HuH-7 (cell line): ENCODE measurements at regions not wholly inside any gene's neighbourhood (a gene's known extent, or its start where the extent isn't known, plus 50 kb on each side); places are given as distances from the start of the nearest gene placed in this dataset.
A peak's percentile ranks its signal among the peaks of the same experiment; 100 is the strongest.
"Not testable (repeated sequence)": the region's sequence is repeated elsewhere in the genome, so short reads cannot be mapped to it uniquely, and the experiment has no call there.

Experiments
- DNase-seq: peaks from one replicate; pipeline ENCODE4 v3.0.0; 2011; ENCODE audit warnings: low spot score

GRCh38 chr1:163472651-163473248 lies 151.0 kb downstream of the NUF2 start:
- DNase-seq, result no peak

GRCh38 chr1:163477276-163477830 lies 155.6 kb downstream of the NUF2 start:
- DNase-seq, result no peak

GRCh38 chr1:163498391-163499330 lies 176.9 kb downstream of the NUF2 start:
- not testable (repeated sequence) for DNase-seq

- DNase-seq, result no peak
Measured at GRCh38 chr1:163504331-163504978, 182.7 kb downstream of the NUF2 start.

- no peak for DNase-seq
Measured at GRCh38 chr1:163509114-163509513, 187.4 kb downstream of the NUF2 start.

GRCh38 chr1:163512349-163512989 lies 190.7 kb downstream of the NUF2 start:
- no peak for DNase-seq

- no peak for DNase-seq
Measured at GRCh38 chr1:163523375-163524029, 201.7 kb downstream of the NUF2 start.

- DNase-seq, result no peak
Measured at GRCh38 chr1:163528710-163529348, 207.1 kb downstream of the NUF2 start.

GRCh38 chr1:163531345-163531744 lies 209.6 kb downstream of the NUF2 start:
- peak; percentile 6 for DNase-seq

GRCh38 chr1:163535401-163535800 lies 213.6 kb downstream of the NUF2 start:
- no peak for DNase-seq

- DNase-seq, result peak; percentile 17
Measured at GRCh38 chr1:163535807-163536206, 214.1 kb downstream of the NUF2 start.

- DNase-seq, result no peak
Measured at GRCh38 chr1:163537809-163538208, 216.1 kb downstream of the NUF2 start.

- no peak for DNase-seq
Measured at GRCh38 chr1:163538667-163539066, 216.9 kb downstream of the NUF2 start.

- DNase-seq, result no peak
Measured at GRCh38 chr1:163540727-163541126, 219.0 kb downstream of the NUF2 start.

GRCh38 chr1:163544441-163544840 lies 222.7 kb downstream of the NUF2 start:
- no peak for DNase-seq

- DNase-seq, result no peak
Measured at GRCh38 chr1:163558162-163558561, 236.4 kb downstream of the NUF2 start.

GRCh38 chr1:163561580-163562295 lies 240.0 kb downstream of the NUF2 start:
- DNase-seq, result peak; percentile 14

- no peak for DNase-seq
Measured at GRCh38 chr1:163562355-163562754, 240.6 kb downstream of the NUF2 start.

- no peak for DNase-seq
Measured at GRCh38 chr1:163565166-163565565, 243.4 kb downstream of the NUF2 start.

- no peak for DNase-seq
Measured at GRCh38 chr1:163570071-163570470, 248.3 kb downstream of the NUF2 start.
